COR-L47 (cell line): ENCODE measurements at regions not wholly inside any gene's neighbourhood (a gene's known extent, or its start where the extent isn't known, plus 50 kb on each side); places are given as distances from the start of the nearest gene placed in this dataset.

Source experiments
- DNase-seq: peaks from one replicate; lab custom pipeline; 2025; lab: John Stamatoyannopoulos, UW

GRCh38 chr6:98467902-98468301, 366.5 kb upstream of the POU3F2 start:
- DNase-seq = no peak

GRCh38 chr6:98469141-98469540, 365.2 kb upstream of the POU3F2 start:
- no peak for DNase-seq

- no peak for DNase-seq
These were observed 363.6 kb upstream of the POU3F2 start for GRCh38 chr6:98470821-98471220.

- DNase-seq = no peak
These were observed 362.9 kb upstream of the POU3F2 start for GRCh38 chr6:98471444-98471843.

GRCh38 chr6:98477231-98477630, 357.1 kb upstream of the POU3F2 start:
- DNase-seq = no peak

GRCh38 chr6:98484696-98485095, 349.7 kb upstream of the POU3F2 start:
- no peak for DNase-seq

- no peak for DNase-seq
These were observed 348.8 kb upstream of the POU3F2 start for GRCh38 chr6:98485593-98485992.

GRCh38 chr6:98486057-98486456, 348.3 kb upstream of the POU3F2 start:
- DNase-seq = no peak

- DNase-seq = no peak
These were observed 346.8 kb upstream of the POU3F2 start for GRCh38 chr6:98487612-98488011.

- DNase-seq = no peak
These were observed 336.1 kb upstream of the POU3F2 start for GRCh38 chr6:98498144-98498775.

GRCh38 chr6:98498866-98499265, 335.5 kb upstream of the POU3F2 start:
- no peak for DNase-seq

GRCh38 chr6:98514073-98514720, 320.2 kb upstream of the POU3F2 start:
- DNase-seq = no peak

GRCh38 chr6:98514796-98515195, 319.6 kb upstream of the POU3F2 start:
- no peak for DNase-seq

- no peak for DNase-seq
These were observed 318.2 kb upstream of the POU3F2 start for GRCh38 chr6:98516206-98516605.

GRCh38 chr6:98516866-98517265, 317.5 kb upstream of the POU3F2 start:
- no peak for DNase-seq

GRCh38 chr6:98525860-98526259, 308.5 kb upstream of the POU3F2 start:
- peak; percentile 12 for DNase-seq

GRCh38 chr6:98526465-98526864, 307.9 kb upstream of the POU3F2 start:
- no peak for DNase-seq

GRCh38 chr6:98529364-98529763, 305.0 kb upstream of the POU3F2 start:
- DNase-seq = no peak

- DNase-seq = no peak
These were observed 303.6 kb upstream of the POU3F2 start for GRCh38 chr6:98530732-98531131.

GRCh38 chr6:98532004-98532403, 302.4 kb upstream of the POU3F2 start:
- no peak for DNase-seq

- peak; percentile 26 for DNase-seq
These were observed 294.6 kb upstream of the POU3F2 start for GRCh38 chr6:98539741-98540140.

- DNase-seq = no peak
These were observed 288.0 kb upstream of the POU3F2 start for GRCh38 chr6:98546376-98546775.

- no peak for DNase-seq
These were observed 287.2 kb upstream of the POU3F2 start for GRCh38 chr6:98547151-98547550.

GRCh38 chr6:98547634-98548033, 286.7 kb upstream of the POU3F2 start:
- DNase-seq = no peak
